OCI-LY3 (cell line): ENCODE measurements at regions not wholly inside any gene's neighbourhood (a gene's known extent, or its start where the extent isn't known, plus 50 kb on each side); places are given as distances from the start of the nearest gene placed in this dataset.

Experiments used
- CTCF ChIP-seq: fragments of 200-600, 300-600 bp; sonication (generic); IDR thresholded peaks from 2 replicates; pipeline ENCODE4 v1.5.1; 2014; ENCODE audit warnings: antibody characterized with exemption, low read length, low read depth
- EZH2phosphoT487 ChIP-seq: fragments of 200-600 bp; shearing (Covaris generic); IDR thresholded peaks from 2 replicates; pipeline ENCODE4 v1.6.1; 2018; ENCODE audit warnings: antibody characterized with exemption, mixed run types, low read depth

GRCh38 chr3:19725000-19725399, 209.0 kb downstream of the EFHB start:
- TF ChIP-seq CTCF = no peak
- TF ChIP-seq EZH2phosphoT487 = no peak
